HEK293T (cell line): ENCODE measurements at regions not wholly inside any gene's neighbourhood (a gene's known extent, or its start where the extent isn't known, plus 50 kb on each side); places are given as distances from the start of the nearest gene placed in this dataset.

Source experiments
- CTCF ChIA-PET: fragments of 350-600 bp; formaldehyde crosslinking; extraction: SDS; loops from one replicate; lab custom pipeline; 2021; ENCODE audit warnings: antibody characterized with exemption, inconsistent platforms; lab: Yijun Ruan, JAX
- POLR2A ChIA-PET: fragments of 350-600 bp; formaldehyde crosslinking; extraction: SDS; loops from one replicate; lab custom pipeline; 2020; ENCODE audit warnings: antibody characterized with exemption, inconsistent platforms; lab: Yijun Ruan, JAX
- DNase-seq: peaks from one replicate; pipeline ENCODE4 v3.0.0; 2012; ENCODE audit warnings: mixed read lengths; ENCODE audit errors: extremely low spot score
- ARNT ChIP-seq: fragments of 450-650 bp; IDR thresholded peaks from 2 replicates; pipeline ENCODE4 v1.6.1; 2017; ENCODE audit warnings: mild to moderate bottlenecking
- BHLHE40 ChIP-seq: fragments of 450-650 bp; IDR thresholded peaks from 2 replicates; pipeline ENCODE4 v1.6.1; 2016; ENCODE audit warnings: mild to moderate bottlenecking, moderate library complexity, borderline replicate concordance
- CTBP1 ChIP-seq: fragments of 450-650 bp; IDR thresholded peaks from 2 replicates; pipeline ENCODE4 v1.6.1; 2016; ENCODE audit warnings: borderline replicate concordance
- ELF4 ChIP-seq: fragments of 450-650 bp; IDR thresholded peaks from 2 replicates; pipeline ENCODE4 v1.6.1; 2017; ENCODE audit warnings: antibody characterized with exemption
- FOXA1 ChIP-seq: fragments of 450-650 bp; IDR thresholded peaks from 2 replicates; pipeline ENCODE4 v1.6.1; 2016; ENCODE audit warnings: mild to moderate bottlenecking
- FOXK2 ChIP-seq: fragments of 450-650 bp; IDR thresholded peaks from 2 replicates; pipeline ENCODE4 v1.6.1; 2016; ENCODE audit warnings: mild to moderate bottlenecking
- FOXM1 ChIP-seq: fragments of 450-650 bp; IDR thresholded peaks from 2 replicates; pipeline ENCODE4 v1.6.1; 2017; ENCODE audit warnings: mild to moderate bottlenecking, borderline replicate concordance
- HDGF ChIP-seq: fragments of 450-650 bp; IDR thresholded peaks from 2 replicates; pipeline ENCODE4 v1.6.1; 2017; ENCODE audit warnings: antibody characterized with exemption, borderline replicate concordance
- L3MBTL2 ChIP-seq: fragments of 450-650 bp; conservative IDR thresholded peaks from 2 replicates; pipeline ENCODE4 v1.6.1; 2016; ENCODE audit warnings: mild to moderate bottlenecking
- LEF1 ChIP-seq: fragments of 450-650 bp; IDR thresholded peaks from 2 replicates; pipeline ENCODE4 v1.6.1; 2017; ENCODE audit warnings: mild to moderate bottlenecking, borderline replicate concordance
- NFRKB ChIP-seq: fragments of 450-650 bp; IDR thresholded peaks from 2 replicates; pipeline ENCODE4 v1.6.1; 2016; ENCODE audit warnings: mild to moderate bottlenecking, moderate library complexity
- SP1 ChIP-seq: fragments of 450-650 bp; IDR thresholded peaks from 2 replicates; pipeline ENCODE4 v1.6.1; 2017
- SUZ12 ChIP-seq: fragments of 450-650 bp; IDR thresholded peaks from 2 replicates; pipeline ENCODE4 v1.6.1; 2016; ENCODE audit warnings: mild to moderate bottlenecking
- TARDBP ChIP-seq: fragments of 450-650 bp; IDR thresholded peaks from 2 replicates; pipeline ENCODE4 v1.6.1; 2016
- ZNF384 ChIP-seq: fragments of 450-650 bp; IDR thresholded peaks from 2 replicates; pipeline ENCODE4 v1.6.1; 2016
- TF ChIP-seq, protein P1 (sequence below): fragments of 450-650 bp; IDR thresholded peaks from 2 replicates; pipeline ENCODE4 v1.6.1; 2016

DNA sequence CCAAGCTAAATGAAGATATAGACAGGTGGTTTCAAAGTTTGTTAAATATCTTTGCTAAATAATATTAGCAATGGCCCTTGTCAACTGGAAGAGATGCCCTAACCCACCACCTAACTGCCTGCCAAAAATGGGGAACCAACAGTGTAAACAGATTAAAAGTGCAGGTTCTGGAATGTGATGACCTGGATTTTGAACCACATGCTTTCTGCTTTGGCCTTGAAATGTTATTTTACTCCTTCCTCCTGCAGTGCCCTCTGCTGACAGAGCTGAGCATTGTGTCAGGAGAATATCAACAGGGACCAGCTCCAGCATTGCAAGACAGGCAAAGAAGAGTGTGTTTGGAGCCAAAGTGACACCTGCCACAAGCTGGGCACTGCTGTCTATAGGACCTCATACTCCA, 226.6 kb downstream of the MYLK4 start:
- DNase-seq: peak; percentile 19
- POLR2A ChIA-PET: no interaction called here
- CTCF ChIA-PET: no interaction called here
- no peak for TF ChIP-seq TARDBP
- TF ChIP-seq FOXA1: no peak
- no peak for TF ChIP-seq NFRKB
- no peak for TF ChIP-seq CTBP1
- TF ChIP-seq, protein P1, sequence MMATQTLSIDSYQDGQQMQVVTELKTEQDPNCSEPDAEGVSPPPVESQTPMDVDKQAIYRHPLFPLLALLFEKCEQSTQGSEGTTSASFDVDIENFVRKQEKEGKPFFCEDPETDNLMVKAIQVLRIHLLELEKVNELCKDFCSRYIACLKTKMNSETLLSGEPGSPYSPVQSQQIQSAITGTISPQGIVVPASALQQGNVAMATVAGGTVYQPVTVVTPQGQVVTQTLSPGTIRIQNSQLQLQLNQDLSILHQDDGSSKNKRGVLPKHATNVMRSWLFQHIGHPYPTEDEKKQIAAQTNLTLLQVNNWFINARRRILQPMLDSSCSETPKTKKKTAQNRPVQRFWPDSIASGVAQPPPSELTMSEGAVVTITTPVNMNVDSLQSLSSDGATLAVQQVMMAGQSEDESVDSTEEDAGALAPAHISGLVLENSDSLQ: no peak
- TF ChIP-seq SP1: no peak
- TF ChIP-seq FOXK2: no peak
- no peak for TF ChIP-seq SUZ12
- no peak for TF ChIP-seq LEF1

DNA sequence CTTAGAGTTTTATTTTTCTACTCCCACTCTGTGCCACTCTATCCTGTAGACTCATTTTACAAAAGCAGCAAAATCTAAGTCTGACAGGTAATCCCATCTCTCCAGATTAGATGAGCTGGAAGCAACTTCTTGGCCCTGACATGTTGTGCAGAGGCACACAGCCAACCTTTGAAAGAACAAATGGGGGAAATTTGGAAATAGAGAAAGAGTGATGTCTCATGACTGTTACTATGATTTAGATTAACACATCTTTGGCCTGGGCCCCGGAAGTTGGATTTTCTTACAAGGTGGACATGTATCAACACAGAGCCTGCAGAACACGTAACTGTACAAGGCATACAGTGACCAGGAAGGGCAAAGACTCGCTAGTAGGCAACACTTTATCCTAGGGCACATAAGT, 227.7 kb downstream of the MYLK4 start:
- no peak for DNase-seq
- no peak for TF ChIP-seq CTBP1
- TF ChIP-seq SP1: no peak
- no peak for TF ChIP-seq ZNF384
- TF ChIP-seq FOXM1: no peak
- no peak for TF ChIP-seq FOXK2
- TF ChIP-seq LEF1: no peak
- TF ChIP-seq SUZ12: no peak
- no peak for TF ChIP-seq NFRKB
- no peak for TF ChIP-seq BHLHE40
- TF ChIP-seq ARNT: no peak
- TF ChIP-seq ELF4: no peak
- no peak for TF ChIP-seq TARDBP
- TF ChIP-seq HDGF: no peak
- TF ChIP-seq FOXA1: no peak
- TF ChIP-seq, protein P1: no peak
- no peak for TF ChIP-seq L3MBTL2
- POLR2A ChIA-PET: no interaction called here
- CTCF ChIA-PET: no interaction called here

DNA sequence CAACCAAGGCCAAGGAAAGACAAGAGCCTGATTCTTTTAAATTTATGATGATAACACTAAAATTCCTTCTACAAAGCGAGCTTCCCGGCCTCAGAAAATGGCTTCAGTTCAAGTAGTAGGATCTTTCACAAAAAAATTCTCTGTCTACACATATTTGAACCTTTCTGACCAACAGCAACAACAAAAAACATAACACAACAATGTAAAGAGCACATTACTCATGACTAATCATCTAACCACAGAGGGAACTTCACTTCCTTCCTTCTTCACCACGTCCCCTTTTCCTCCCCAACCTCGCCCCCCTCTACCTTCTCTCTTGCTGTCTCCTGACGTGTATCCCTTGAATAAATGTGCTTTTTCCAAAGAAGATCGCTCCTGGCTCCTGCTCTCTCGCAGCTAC, 228.2 kb downstream of the MYLK4 start:
- no peak for TF ChIP-seq L3MBTL2
- no peak for TF ChIP-seq BHLHE40
- no peak for TF ChIP-seq FOXK2
- TF ChIP-seq, protein P1: no peak
- TF ChIP-seq HDGF: no peak
- TF ChIP-seq FOXM1: no peak
- no peak for TF ChIP-seq NFRKB
- no peak for TF ChIP-seq CTBP1
- TF ChIP-seq ZNF384: no peak
- TF ChIP-seq ARNT: no peak
- no peak for TF ChIP-seq LEF1
- no peak for TF ChIP-seq SP1
- TF ChIP-seq FOXA1: no peak
- no peak for TF ChIP-seq ELF4
- no peak for TF ChIP-seq SUZ12
- TF ChIP-seq TARDBP: no peak
- POLR2A ChIA-PET: no interaction called here
- DNase-seq: no peak
- CTCF ChIA-PET: no interaction called here

DNA sequence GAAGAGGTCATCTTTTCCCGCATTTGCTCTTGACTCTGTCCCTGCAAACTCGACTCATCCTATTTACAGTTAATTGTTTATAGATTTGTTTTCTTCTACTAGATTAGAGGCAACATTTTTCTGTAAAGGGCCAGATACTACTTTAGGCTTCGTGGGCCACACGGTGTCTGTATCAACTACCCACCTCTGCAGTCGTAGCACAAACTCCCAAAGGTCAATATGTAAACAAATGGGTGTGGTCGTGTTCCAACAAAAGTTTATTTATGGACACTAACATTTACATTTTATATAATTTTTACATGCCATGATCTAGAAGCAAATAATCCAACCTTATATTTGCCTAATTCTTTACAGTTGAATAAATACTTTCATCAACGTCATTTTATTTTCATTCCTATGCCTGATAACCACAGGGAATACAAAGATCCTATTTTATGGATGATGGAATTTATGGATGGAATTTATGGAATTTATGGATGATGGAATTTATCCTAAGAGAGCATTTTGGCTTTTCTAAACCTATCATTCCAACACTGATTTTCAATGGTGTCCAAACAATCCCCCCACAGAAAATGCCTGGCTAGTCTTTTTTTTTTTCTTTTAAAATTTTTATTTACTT, 232.8 kb downstream of the MYLK4 start:
- ChIA-PET CTCF (no interaction called here), POLR2A (no interaction called here)
- DNase-seq: no peak
- no peak for TF ChIP-seq CTBP1
- no peak for TF ChIP-seq ELF4
- no peak for TF ChIP-seq BHLHE40
- no peak for TF ChIP-seq HDGF
- TF ChIP-seq SP1: no peak
- TF ChIP-seq ARNT: no peak
- no peak for TF ChIP-seq LEF1
- TF ChIP-seq FOXK2: no peak
- TF ChIP-seq, protein P1: no peak
- no peak for TF ChIP-seq FOXA1
- TF ChIP-seq SUZ12: no peak

DNA sequence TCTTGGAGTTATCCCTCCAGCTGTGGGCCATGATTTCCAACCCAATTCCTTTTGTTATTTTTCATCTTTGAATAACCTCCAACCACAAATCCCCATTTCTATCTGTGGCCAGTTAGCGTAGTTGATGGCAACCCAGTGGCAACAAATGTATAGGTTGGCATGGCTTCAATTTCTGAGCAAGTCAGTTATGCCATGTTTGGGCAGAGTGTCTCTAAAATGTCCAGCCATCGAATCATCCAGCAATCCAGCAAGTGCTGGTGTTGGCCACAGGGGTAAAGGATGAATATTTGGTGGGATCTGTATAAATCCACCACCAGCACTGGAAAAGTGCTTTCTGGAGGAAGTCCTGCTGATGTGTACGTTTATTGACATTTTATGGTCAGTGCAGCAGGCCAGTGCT, 233.3 kb downstream of the MYLK4 start:
- POLR2A ChIA-PET: no interaction called here
- no peak for TF ChIP-seq ELF4
- no peak for TF ChIP-seq ZNF384
- TF ChIP-seq, protein P1: no peak
- no peak for TF ChIP-seq FOXA1
- TF ChIP-seq TARDBP: no peak
- TF ChIP-seq CTBP1: no peak
- TF ChIP-seq SUZ12: no peak
- no peak for TF ChIP-seq FOXK2
- no peak for TF ChIP-seq ARNT

More for the DNA sequence above, 233.3 kb downstream of the MYLK4 start:
- DNase-seq: no peak
- CTCF ChIA-PET: no interaction called here
